HL-60 (cell line): ENCODE measurements at regions not wholly inside any gene's neighbourhood (a gene's known extent, or its start where the extent isn't known, plus 50 kb on each side); places are given as distances from the start of the nearest gene placed in this dataset.

Experiments used
- DNase-seq, 2 experiments: peaks; one replicate each; pipeline ENCODE4 v3.0.0-alpha.2; 2010 to 2020; ENCODE audit warnings: low read depth in 1 of 2, low spot score in 1 of 2
- H3K27ac ChIP-seq: fragments of 250-450 bp; sonication (Bioruptor Pico); replicated peaks from 2 replicates; pipeline ENCODE4 v1.5.1; 2020; ENCODE audit warnings: mild to moderate bottlenecking, moderate library complexity
- H3K27me3 ChIP-seq: fragments of 250-450 bp; sonication (Bioruptor Pico); 2 replicates; pipeline ENCODE4 v1.5.1; 2021; ENCODE audit warnings: mild to moderate bottlenecking, moderate library complexity; ENCODE audit not compliant: insufficient read depth, poor library complexity, severe bottlenecking
- H3K4me3 ChIP-seq: replicated peaks from 2 replicates; pipeline ENCODE4 v1.5.1; 2011; ENCODE audit warnings: mild to moderate bottlenecking, control low read depth, low read length; ENCODE audit not compliant: insufficient read depth
- GABPA ChIP-seq: IDR thresholded peaks from 2 replicates; pipeline ENCODE4 v1.6.1; 2012; ENCODE audit warnings: low read depth
- POLR2AphosphoS5 ChIP-seq: IDR thresholded peaks from 2 replicates; pipeline ENCODE4 v1.6.1; 2012; ENCODE audit warnings: low read depth
- SPI1 ChIP-seq: IDR thresholded peaks from 2 replicates; pipeline ENCODE4 v1.6.1; 2012; ENCODE audit warnings: low read depth, mild to moderate bottlenecking, borderline replicate concordance
- TF ChIP-seq, protein P1 (sequence below): IDR thresholded peaks from one replicate; pipeline ENCODE4 v1.5.1; 2011; ENCODE audit warnings: low read length, control low read depth, inconsistent platforms; ENCODE audit not compliant: insufficient read depth
- TF ChIP-seq, protein P2 (sequence below): IDR thresholded peaks from 2 replicates; pipeline ENCODE4 v1.6.1; 2012; ENCODE audit warnings: low read depth; ENCODE audit not compliant: insufficient replicate concordance

DNA sequence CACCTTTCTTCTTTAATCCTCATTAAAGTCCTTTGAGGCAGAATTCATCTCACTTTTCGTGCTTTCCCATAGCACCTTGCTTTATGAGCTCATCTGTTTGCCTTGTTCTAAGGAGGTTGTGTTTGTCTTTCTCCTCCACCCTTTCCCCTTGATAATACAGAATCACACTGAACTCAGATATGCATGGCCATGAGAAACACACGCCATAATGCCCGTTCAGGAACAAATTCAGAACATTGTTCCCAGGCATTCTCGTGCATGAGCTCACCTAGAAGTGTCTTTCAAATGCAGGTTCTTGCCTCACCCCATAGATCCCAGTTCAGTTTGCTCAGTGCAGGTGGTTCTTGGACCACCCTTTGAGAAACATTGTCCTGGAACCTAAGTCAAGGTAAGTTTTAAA lies 71.1 kb downstream of the TMEM114 start:
- H3K27me3 ChIP-seq = no peaks in the 10 kb centered on the region
- H3K27ac ChIP-seq = no peak overlapping the region
- TF ChIP-seq SPI1 (no peak), POLR2AphosphoS5 (no peak), GABPA (no peak)
- TF ChIP-seq, protein P1, sequence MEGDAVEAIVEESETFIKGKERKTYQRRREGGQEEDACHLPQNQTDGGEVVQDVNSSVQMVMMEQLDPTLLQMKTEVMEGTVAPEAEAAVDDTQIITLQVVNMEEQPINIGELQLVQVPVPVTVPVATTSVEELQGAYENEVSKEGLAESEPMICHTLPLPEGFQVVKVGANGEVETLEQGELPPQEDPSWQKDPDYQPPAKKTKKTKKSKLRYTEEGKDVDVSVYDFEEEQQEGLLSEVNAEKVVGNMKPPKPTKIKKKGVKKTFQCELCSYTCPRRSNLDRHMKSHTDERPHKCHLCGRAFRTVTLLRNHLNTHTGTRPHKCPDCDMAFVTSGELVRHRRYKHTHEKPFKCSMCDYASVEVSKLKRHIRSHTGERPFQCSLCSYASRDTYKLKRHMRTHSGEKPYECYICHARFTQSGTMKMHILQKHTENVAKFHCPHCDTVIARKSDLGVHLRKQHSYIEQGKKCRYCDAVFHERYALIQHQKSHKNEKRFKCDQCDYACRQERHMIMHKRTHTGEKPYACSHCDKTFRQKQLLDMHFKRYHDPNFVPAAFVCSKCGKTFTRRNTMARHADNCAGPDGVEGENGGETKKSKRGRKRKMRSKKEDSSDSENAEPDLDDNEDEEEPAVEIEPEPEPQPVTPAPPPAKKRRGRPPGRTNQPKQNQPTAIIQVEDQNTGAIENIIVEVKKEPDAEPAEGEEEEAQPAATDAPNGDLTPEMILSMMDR = no peak
- TF ChIP-seq, protein P2, sequence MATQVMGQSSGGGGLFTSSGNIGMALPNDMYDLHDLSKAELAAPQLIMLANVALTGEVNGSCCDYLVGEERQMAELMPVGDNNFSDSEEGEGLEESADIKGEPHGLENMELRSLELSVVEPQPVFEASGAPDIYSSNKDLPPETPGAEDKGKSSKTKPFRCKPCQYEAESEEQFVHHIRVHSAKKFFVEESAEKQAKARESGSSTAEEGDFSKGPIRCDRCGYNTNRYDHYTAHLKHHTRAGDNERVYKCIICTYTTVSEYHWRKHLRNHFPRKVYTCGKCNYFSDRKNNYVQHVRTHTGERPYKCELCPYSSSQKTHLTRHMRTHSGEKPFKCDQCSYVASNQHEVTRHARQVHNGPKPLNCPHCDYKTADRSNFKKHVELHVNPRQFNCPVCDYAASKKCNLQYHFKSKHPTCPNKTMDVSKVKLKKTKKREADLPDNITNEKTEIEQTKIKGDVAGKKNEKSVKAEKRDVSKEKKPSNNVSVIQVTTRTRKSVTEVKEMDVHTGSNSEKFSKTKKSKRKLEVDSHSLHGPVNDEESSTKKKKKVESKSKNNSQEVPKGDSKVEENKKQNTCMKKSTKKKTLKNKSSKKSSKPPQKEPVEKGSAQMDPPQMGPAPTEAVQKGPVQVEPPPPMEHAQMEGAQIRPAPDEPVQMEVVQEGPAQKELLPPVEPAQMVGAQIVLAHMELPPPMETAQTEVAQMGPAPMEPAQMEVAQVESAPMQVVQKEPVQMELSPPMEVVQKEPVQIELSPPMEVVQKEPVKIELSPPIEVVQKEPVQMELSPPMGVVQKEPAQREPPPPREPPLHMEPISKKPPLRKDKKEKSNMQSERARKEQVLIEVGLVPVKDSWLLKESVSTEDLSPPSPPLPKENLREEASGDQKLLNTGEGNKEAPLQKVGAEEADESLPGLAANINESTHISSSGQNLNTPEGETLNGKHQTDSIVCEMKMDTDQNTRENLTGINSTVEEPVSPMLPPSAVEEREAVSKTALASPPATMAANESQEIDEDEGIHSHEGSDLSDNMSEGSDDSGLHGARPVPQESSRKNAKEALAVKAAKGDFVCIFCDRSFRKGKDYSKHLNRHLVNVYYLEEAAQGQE = no peak
- DNase-seq = no peak
- no peak overlapping the region for H3K4me3 ChIP-seq

DNA sequence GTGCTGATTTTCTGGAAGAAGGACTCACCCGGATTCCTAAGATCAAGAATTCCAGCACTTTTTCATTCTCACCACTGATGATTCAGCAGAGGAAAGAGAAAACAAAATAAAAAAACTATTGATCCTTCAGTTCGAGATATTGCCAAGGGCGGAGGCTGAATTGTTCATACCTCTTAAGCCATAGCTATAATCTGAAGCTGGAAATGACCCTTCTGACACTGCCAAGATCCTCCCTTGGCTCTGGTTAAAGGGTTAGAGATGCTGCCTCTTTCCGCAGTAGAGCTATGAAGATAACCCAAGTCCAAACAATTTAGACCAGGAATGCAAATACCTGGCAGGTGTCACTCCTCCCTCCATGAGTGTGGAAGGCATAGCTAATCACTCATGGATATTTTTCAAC lies 73.0 kb downstream of the TMEM114 start:
- DNase-seq = no peak
- Histone ChIP-seq H3K4me3 (no peak overlapping the region), H3K27me3 (no peaks in the 10 kb centered on the region), H3K27ac (no peak overlapping the region)
- TF ChIP-seq, protein P1 = no peak
- TF ChIP-seq, protein P2 = no peak
- TF ChIP-seq POLR2AphosphoS5 = no peak
- no peak for TF ChIP-seq SPI1
- no peak for TF ChIP-seq GABPA

DNA sequence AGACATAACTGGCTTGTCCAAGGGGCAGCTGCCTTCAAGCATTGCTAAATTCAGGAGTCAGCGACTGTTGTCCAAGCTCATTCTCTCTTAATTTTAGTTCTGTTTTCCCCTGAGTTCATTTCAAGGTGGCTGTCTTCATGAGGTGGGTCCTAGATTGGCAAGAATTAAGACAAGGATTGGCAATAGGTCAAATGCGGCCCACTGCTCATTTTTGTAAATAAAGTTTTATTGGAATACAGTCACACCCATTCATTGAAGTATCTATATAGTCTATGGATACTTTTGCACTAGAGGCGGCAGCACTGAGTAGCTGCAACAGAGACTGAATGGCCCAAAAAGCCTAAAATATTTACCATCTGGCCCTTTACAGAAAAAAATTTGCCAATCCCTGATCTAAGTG lies 73.8 kb downstream of the TMEM114 start:
- Histone ChIP-seq H3K27me3 (no peaks in the 10 kb centered on the region), H3K27ac (no peak overlapping the region), H3K4me3 (no peak overlapping the region)
- DNase-seq = no peak
- TF ChIP-seq GABPA (no peak), POLR2AphosphoS5 (no peak), SPI1 (no peak)
- TF ChIP-seq, protein P1 = no peak
- TF ChIP-seq, protein P2 = no peak
